Lower leg skin (tissue), 4 donors: ENCODE measurements at regions not wholly inside any gene's neighbourhood (a gene's known extent, or its start where the extent isn't known, plus 50 kb on each side); places are given as distances from the start of the nearest gene placed in this dataset.

Source experiments
- DNase-seq, 2 donors: peaks; one replicate each; pipeline ENCODE4 v3.0.0-alpha.2; 2019; ENCODE audit warnings: low spot score in 2 of 2
- H3K4me3 ChIP-seq: fragments of 200-600 bp; sonication (generic); 2 replicates; pipeline ENCODE4 v1.5.1; 2017; ENCODE audit warnings: mild to moderate bottlenecking, low read depth; ENCODE audit not compliant: poor library complexity, severe bottlenecking
- CTCF ChIP-seq, 3 donors: fragments of 450-650 bp; IDR thresholded peaks; one replicate each; pipeline ENCODE4 v1.5.1; 2016; ENCODE audit warnings: antibody characterized with exemption in 3 of 3, mild to moderate bottlenecking in 3 of 3, moderate library complexity in 2 of 3
- POLR2A ChIP-seq, 2 donors: fragments of 450-650 bp; IDR thresholded peaks; one replicate each; pipeline ENCODE4 v1.6.1; 2016 to 2017; ENCODE audit warnings: antibody characterized with exemption in 2 of 2, mild to moderate bottlenecking in 1 of 2, moderate library complexity in 1 of 2
- WGBS, 2 donors: methylation state at CpG; one replicate each; pipeline ENCODE4 v1.1.5; 2018; 5-methylcytosine and 5-hydroxymethylcytosine counted together
- intact Hi-C: fragments of 100-400 bp; cut with DNase I; formaldehyde crosslinking; loops from one replicate; pipeline ENCODE4 v1.15.0; 2023; ENCODE audit warnings: low total_unique reads

- DNase-seq, result no peak
- H3K4me3 ChIP-seq, result no peak overlapping the region
- WGBS, 2 donors, result 69 to 83% methylated on average over 2 of the region's 2 CpGs
- TF ChIP-seq CTCF (IDR thresholded peaks at IDR 0.05) (no peak), POLR2A (IDR thresholded peaks at IDR 0.05) (no peak)
- intact Hi-C loops, result no loop called here
Observed at GRCh38 chr12:100698518-100698917, 96.1 kb upstream of the ANO4 start.

- no peak for TF ChIP-seq CTCF (IDR thresholded peaks at IDR 0.05)
- TF ChIP-seq POLR2A (IDR thresholded peaks at IDR 0.05), result no peak
- intact Hi-C loops, result no loop called here
- no peak overlapping the region for H3K4me3 ChIP-seq
- 68 to 71% methylated on average over 1 of the region's 1 CpG for WGBS, 2 donors
- no peak for DNase-seq
Observed at GRCh38 chr12:100699209-100699608, 95.4 kb upstream of the ANO4 start.

- intact Hi-C loops, result no loop called here
- 72 to 76% methylated on average over 2 of the region's 2 CpGs for WGBS, 2 donors
- no peak for DNase-seq
- no peak overlapping the region for H3K4me3 ChIP-seq
- TF ChIP-seq POLR2A (IDR thresholded peaks at IDR 0.05) (no peak), CTCF (IDR thresholded peaks at IDR 0.05) (no peak)
Observed at GRCh38 chr12:100703337-100703736, 91.2 kb upstream of the ANO4 start.

- no peak overlapping the region for H3K4me3 ChIP-seq
- intact Hi-C loops, result no loop called here
- 76 to 82% methylated on average over 2 of the region's 2 CpGs for WGBS, 2 donors
- no peak for TF ChIP-seq CTCF (IDR thresholded peaks at IDR 0.05)
- TF ChIP-seq POLR2A (IDR thresholded peaks at IDR 0.05), result no peak
- no peak for DNase-seq
Observed at GRCh38 chr12:100703868-100704267, 90.7 kb upstream of the ANO4 start.

GRCh38 chr12:100706033-100706432 lies 88.5 kb upstream of the ANO4 start:
- intact Hi-C loops, result no loop called here
- H3K4me3 ChIP-seq, result no peak overlapping the region
- no peak for DNase-seq
- 45 to 60% methylated on average over 3 of the region's 3 CpGs for WGBS, 2 donors
- no peak for TF ChIP-seq POLR2A (IDR thresholded peaks at IDR 0.05)
- TF ChIP-seq CTCF (IDR thresholded peaks at IDR 0.05), result no peak

GRCh38 chr12:100708591-100708990 lies 86.0 kb upstream of the ANO4 start:
- WGBS, 2 donors, result 0 to 41% methylated on average over 1 of the region's 1 CpG
- no peak for TF ChIP-seq CTCF (IDR thresholded peaks at IDR 0.05)
- TF ChIP-seq POLR2A (IDR thresholded peaks at IDR 0.05), result no peak
- no peak overlapping the region for H3K4me3 ChIP-seq
- intact Hi-C loops, result no loop called here
- DNase-seq, result no peak
